AG04450 (cell line): ENCODE measurements at regions not wholly inside any gene's neighbourhood (a gene's known extent, or its start where the extent isn't known, plus 50 kb on each side); places are given as distances from the start of the nearest gene placed in this dataset.

Experiments used
- CTCF ChIA-PET: fragments of 300-600, 350-600 bp; formaldehyde crosslinking; extraction: SDS; loops from one replicate; lab custom pipeline; 2022; ENCODE audit warnings: antibody characterized with exemption, inconsistent platforms; lab: Charles Lee
- POLR2A ChIA-PET: fragments of 350-600 bp; formaldehyde crosslinking; extraction: SDS; loops from one replicate; lab custom pipeline; 2021; ENCODE audit warnings: antibody characterized with exemption, inconsistent platforms; lab: Yijun Ruan, JAX
- DNase-seq: peaks from one replicate; pipeline ENCODE4 v3.0.0-alpha.2; 2011; ENCODE audit warnings: low read depth, low spot score
- H3K27ac ChIP-seq: one replicate; pipeline ENCODE4 v1.5.1; 2012; ENCODE audit warnings: low read depth, low read length, control low read depth
- H3K27me3 ChIP-seq: one replicate; pipeline ENCODE4 v1.6.0; 2012; ENCODE audit warnings: low read length; ENCODE audit not compliant: control insufficient read depth, insufficient read depth
- H3K4me3 ChIP-seq: 2 replicates; pipeline ENCODE4 v1.5.1; 2011; ENCODE audit warnings: mild to moderate bottlenecking, low read depth, low read length, control low read depth
- H3K9me3 ChIP-seq: 2 replicates; pipeline ENCODE4 v1.5.1; 2012; ENCODE audit warnings: low read length; ENCODE audit not compliant: control insufficient read depth, insufficient read depth
- TF ChIP-seq, protein P1 (sequence below): IDR thresholded peaks from 2 replicates; pipeline ENCODE4 v1.5.1; 2011; ENCODE audit warnings: low read depth, low read length, control low read depth, inconsistent platforms

DNA sequence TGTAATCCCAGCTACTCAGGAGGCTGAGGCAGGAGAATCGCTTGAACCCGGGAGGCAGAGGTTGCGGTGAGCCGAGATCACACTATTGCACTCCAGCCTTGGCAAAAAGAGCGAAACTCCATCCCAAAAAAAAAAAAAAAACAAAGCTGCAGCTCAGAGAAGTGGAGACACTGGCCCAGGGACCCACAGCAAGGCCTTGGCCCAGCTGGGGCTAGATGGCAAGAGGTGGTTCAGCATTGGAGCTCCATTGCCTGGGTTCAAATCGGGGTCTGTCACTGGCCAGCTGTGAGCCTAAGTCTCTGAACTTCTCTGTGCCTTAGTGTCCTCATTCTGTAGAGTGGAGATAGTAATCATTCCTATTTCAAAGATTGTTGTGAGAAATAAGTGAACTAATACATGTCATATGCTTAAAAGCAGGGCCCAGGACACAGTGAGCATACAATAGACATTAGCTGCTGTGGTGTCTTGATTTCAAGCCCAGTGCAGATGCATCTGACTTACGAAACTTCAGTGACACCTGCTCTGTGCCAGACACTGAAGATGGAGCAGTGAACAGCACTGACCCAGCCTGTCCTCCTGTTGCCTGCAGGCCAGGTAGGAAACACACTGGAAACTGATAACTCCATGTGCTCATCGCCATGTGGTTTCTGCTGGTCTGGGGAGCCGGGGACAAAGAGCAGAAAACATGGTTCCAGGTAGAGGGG, 127.7 kb downstream of the C9orf50 start:
- no peak overlapping the region for H3K4me3 ChIP-seq
- no peaks in the 10 kb centered on the region for H3K9me3 ChIP-seq
- CTCF ChIA-PET, result interaction anchor here (1.0 to 1.5 kb wide), 2 partner anchors 319 to 361 kb away, joined by 3 to 6 read pairs; no protein-coding TSS in a partner anchor
- H3K27me3 ChIP-seq, result no peaks in the 10 kb centered on the region
- H3K27ac ChIP-seq, result no peak overlapping the region
- no peak for DNase-seq
- TF ChIP-seq, protein P1, sequence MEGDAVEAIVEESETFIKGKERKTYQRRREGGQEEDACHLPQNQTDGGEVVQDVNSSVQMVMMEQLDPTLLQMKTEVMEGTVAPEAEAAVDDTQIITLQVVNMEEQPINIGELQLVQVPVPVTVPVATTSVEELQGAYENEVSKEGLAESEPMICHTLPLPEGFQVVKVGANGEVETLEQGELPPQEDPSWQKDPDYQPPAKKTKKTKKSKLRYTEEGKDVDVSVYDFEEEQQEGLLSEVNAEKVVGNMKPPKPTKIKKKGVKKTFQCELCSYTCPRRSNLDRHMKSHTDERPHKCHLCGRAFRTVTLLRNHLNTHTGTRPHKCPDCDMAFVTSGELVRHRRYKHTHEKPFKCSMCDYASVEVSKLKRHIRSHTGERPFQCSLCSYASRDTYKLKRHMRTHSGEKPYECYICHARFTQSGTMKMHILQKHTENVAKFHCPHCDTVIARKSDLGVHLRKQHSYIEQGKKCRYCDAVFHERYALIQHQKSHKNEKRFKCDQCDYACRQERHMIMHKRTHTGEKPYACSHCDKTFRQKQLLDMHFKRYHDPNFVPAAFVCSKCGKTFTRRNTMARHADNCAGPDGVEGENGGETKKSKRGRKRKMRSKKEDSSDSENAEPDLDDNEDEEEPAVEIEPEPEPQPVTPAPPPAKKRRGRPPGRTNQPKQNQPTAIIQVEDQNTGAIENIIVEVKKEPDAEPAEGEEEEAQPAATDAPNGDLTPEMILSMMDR, result no peak
- POLR2A ChIA-PET, result no interaction called here

DNA sequence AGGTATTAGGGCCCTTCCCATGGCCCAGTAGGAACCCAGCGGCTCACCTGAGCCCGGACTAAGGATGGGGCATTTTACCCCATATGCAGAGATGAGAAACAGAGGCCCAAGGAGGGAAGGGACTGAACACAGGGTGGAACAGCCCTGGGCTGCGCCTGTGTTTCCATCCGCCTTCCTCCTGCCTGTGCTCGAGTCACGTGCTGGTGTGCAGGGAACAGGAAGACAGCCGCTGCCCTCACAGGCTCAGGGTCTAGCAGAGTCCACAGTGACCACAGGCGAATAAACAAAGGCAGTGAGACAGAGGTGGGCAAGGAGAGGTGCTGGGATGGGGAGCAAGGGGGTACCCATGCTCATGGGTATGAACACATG, 129.4 kb downstream of the C9orf50 start:
- H3K4me3 ChIP-seq, result no peak overlapping the region
- no peak for DNase-seq
- TF ChIP-seq, protein P1, result no peak
- peak overlapping the region; percentile 47 for H3K27ac ChIP-seq
- H3K27me3 ChIP-seq, result no peaks in the 10 kb centered on the region
- CTCF ChIA-PET, result no interaction called here
- H3K9me3 ChIP-seq, result no peaks in the 10 kb centered on the region
- POLR2A ChIA-PET, result no interaction called here

DNA sequence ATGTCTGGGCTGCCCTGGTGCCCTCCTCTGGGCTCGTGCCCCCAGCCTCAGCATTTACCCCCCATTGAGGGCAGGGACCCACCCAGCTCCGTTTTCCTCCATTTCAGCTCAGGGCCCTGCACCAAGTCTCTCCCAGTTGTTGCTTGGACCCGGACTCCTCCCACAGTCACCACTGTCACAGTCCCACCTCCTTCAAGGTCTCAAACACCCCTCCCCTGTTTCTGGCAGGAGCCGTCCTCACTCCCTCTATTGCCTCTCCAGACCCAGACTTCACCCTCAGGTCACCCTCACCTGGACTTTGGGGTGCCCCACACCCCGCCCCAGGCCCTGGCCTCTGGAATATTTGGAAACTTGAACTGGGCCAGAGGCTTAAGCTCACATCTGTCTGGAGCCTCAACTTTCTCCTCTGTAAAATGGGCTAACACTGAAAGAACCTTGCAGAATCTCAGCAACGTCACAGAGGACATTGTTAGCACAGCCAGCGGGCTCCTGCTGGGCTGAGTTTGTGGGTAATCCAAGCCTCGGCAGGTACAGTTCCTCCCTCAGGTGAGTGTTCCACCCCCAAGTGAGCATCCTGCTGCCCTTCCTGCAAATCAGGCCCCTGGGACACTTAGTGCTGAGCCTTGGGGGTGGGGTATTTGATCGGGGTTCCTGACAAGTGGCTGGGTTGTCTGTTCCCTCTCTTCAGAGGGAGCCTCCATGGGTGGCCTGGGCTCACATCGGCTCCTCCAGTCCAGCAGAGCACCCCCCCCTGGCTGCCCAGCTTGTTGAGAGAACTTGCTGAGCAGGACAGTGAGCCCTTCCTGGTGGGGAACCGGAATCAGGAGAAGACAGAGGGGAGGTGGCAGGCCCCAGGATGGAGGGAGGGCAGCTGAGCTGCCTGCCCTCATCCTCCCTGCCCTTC, 130.1 kb downstream of the C9orf50 start:
- ChIA-PET CTCF (interaction anchor here (0.6 to 1.4 kb wide), 3 partner anchors 120 to 316 kb away, joined by 3 to 4 read pairs (median 3); no protein-coding TSS in a partner anchor), POLR2A (interaction anchor here (0.5 to 1.0 kb wide), 5 partner anchors 31 to 1246 kb away, joined by 3 to 4 read pairs (median 3); no protein-coding TSS in a partner anchor)
- TF ChIP-seq, protein P1, result no peak
- Histone ChIP-seq H3K27ac (peak overlapping the region; percentile 99), H3K9me3 (no peaks in the 10 kb centered on the region), H3K4me3 (peak overlapping the region; percentile 52), H3K27me3 (no peaks in the 10 kb centered on the region)
- DNase-seq, result no peak

DNA sequence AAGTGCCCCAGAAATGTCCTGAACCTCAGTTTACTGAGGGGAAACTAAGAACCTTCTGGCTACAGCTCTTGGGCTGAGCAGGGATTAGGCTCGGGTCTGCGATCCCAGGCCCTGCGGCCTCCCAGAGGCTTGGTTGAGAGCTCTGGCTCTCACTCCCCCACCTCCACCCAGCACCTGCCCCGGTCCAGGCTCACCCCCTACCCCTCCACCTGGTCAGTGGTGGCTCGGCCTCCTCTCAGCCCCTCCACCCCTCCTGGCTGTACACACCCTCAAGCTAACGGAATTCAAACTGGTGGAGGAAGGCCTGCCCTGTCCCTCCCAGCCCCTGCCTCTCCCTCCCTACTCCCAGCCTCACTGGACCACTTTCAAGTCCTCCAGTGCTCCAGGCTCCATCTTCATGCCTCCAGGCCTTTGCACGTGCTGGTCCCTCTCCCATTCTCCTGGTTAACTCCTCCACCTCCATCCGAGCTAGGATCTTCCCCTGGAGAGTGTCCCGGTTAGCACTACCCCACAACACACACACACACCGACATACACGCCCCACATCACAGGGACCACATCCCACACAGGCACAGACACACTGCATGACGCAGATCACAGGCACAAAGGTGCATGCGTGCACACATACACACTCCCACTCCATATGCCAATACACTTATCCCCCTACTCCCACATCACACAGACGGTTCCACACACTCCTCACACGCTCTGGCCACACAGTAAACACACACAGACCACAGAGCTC, 130.9 kb downstream of the C9orf50 start:
- no peaks in the 10 kb centered on the region for H3K9me3 ChIP-seq
- peak overlapping the region; percentile 52 for H3K4me3 ChIP-seq
- CTCF ChIA-PET, result interaction anchor here (0.6 to 1.4 kb wide), 5 partner anchors 121 to 317 kb away, joined by 3 to 5 read pairs (median 3); no protein-coding TSS in a partner anchor
- no peaks in the 10 kb centered on the region for H3K27me3 ChIP-seq
- DNase-seq, result no peak
- TF ChIP-seq, protein P1, result no peak
- peak overlapping the region; percentile 99 for H3K27ac ChIP-seq
- POLR2A ChIA-PET, result interaction anchor here (0.5 to 1.4 kb wide), 8 partner anchors 30 to 1245 kb away, joined by 3 to 10 read pairs (median 4); partner anchors contain the start of gene IER5L
